Trophoblast cell (in vitro differentiated cells and primary cell): ENCODE measurements at regions not wholly inside any gene's neighbourhood (a gene's known extent, or its start where the extent isn't known, plus 50 kb on each side); places are given as distances from the start of the nearest gene placed in this dataset.

Experiments used
- DNase-seq, 2 donors: peaks; one replicate each; pipeline ENCODE4 v3.0.0-alpha.2; 2016
- H2AFZ ChIP-seq: 2 replicates; pipeline ENCODE4 v1.6.1; 2013; ENCODE audit warnings: low read length, moderate library complexity, mild to moderate bottlenecking; ENCODE audit not compliant: insufficient read depth, poor library complexity
- H2AK5ac ChIP-seq: 2 replicates; pipeline ENCODE4 v1.6.1; 2013; ENCODE audit warnings: mild to moderate bottlenecking, low read length
- H2BK120ac ChIP-seq: 2 replicates; pipeline ENCODE4 v1.6.1; 2013; ENCODE audit warnings: low read length, mild to moderate bottlenecking, moderate library complexity; ENCODE audit not compliant: insufficient read depth, poor library complexity
- H2BK12ac ChIP-seq: 2 replicates; pipeline ENCODE4 v1.6.1; 2013; ENCODE audit warnings: mild to moderate bottlenecking, low read length, moderate library complexity
- H2BK5ac ChIP-seq: 2 replicates; pipeline ENCODE4 v1.6.1; 2013; ENCODE audit warnings: low read length, low read depth, moderate library complexity, mild to moderate bottlenecking; ENCODE audit not compliant: poor library complexity
- H3K14ac ChIP-seq: 2 replicates; pipeline ENCODE4 v1.6.1; 2013; ENCODE audit warnings: mild to moderate bottlenecking, low read length
- H3K18ac ChIP-seq: 2 replicates; pipeline ENCODE4 v1.6.1; 2013; ENCODE audit warnings: mild to moderate bottlenecking, low read length
- H3K23ac ChIP-seq: 2 replicates; pipeline ENCODE4 v1.6.1; 2013; ENCODE audit warnings: low read length
- H3K27ac ChIP-seq: 2 replicates; pipeline ENCODE4 v1.5.1; 2013; ENCODE audit warnings: low read depth, mild to moderate bottlenecking, inconsistent platforms, low read length, moderate library complexity
- H3K27me3 ChIP-seq: 2 replicates; pipeline ENCODE4 v1.6.1; 2013; ENCODE audit warnings: inconsistent platforms, mild to moderate bottlenecking, low read length, moderate library complexity; ENCODE audit not compliant: insufficient read depth
- H3K36me3 ChIP-seq, 2 experiments: 1 replicate in 1 of 2; 2 replicates in 1 of 2; pipeline ENCODE4 v1.6.1; 2013; ENCODE audit warnings: low read length in 2 of 2, mild to moderate bottlenecking in 2 of 2, moderate library complexity in 1 of 2; ENCODE audit not compliant: insufficient read depth in 2 of 2, control insufficient read depth in 1 of 2
- H3K4ac ChIP-seq: 2 replicates; pipeline ENCODE4 v1.6.1; 2013; ENCODE audit warnings: low read depth, mild to moderate bottlenecking, low read length, moderate library complexity
- H3K4me1 ChIP-seq, 2 experiments: 1 replicate in 1 of 2; 2 replicates in 1 of 2; pipeline ENCODE4 v1.6.1; 2013; ENCODE audit warnings: low read length in 2 of 2, mild to moderate bottlenecking in 2 of 2, moderate library complexity in 1 of 2; ENCODE audit not compliant: insufficient read depth in 2 of 2, control insufficient read depth in 1 of 2
- H3K4me2 ChIP-seq: 2 replicates; pipeline ENCODE4 v1.6.1; 2013; ENCODE audit warnings: inconsistent platforms, mild to moderate bottlenecking, low read length, moderate library complexity
- H3K4me3 ChIP-seq: 2 replicates; pipeline ENCODE4 v1.5.1; 2013; ENCODE audit warnings: mild to moderate bottlenecking, low read depth, low read length, inconsistent platforms
- H3K79me1 ChIP-seq: one replicate; pipeline ENCODE4 v1.6.1; 2013; ENCODE audit warnings: low read length
- H3K79me2 ChIP-seq: 2 replicates; pipeline ENCODE4 v1.6.1; 2013; ENCODE audit warnings: low read length, mild to moderate bottlenecking; ENCODE audit not compliant: control insufficient read depth, insufficient read depth, poor library complexity
- H3K9ac ChIP-seq: 2 replicates; pipeline ENCODE4 v1.6.1; 2013; ENCODE audit warnings: mild to moderate bottlenecking, low read length
- H3K9me3 ChIP-seq: 2 replicates; pipeline ENCODE4 v1.6.1; 2013; ENCODE audit warnings: low read depth, mild to moderate bottlenecking, control low read depth, inconsistent platforms, low read length; ENCODE audit not compliant: insufficient read depth
- H4K12ac ChIP-seq: 2 replicates; pipeline ENCODE4 v1.6.1; 2013; ENCODE audit warnings: low read depth, mild to moderate bottlenecking, low read length, moderate library complexity
- H4K8ac ChIP-seq: 2 replicates; pipeline ENCODE4 v1.6.1; 2013; ENCODE audit warnings: low read depth, mild to moderate bottlenecking, low read length, moderate library complexity
- H4K91ac ChIP-seq: one replicate; pipeline ENCODE4 v1.6.1; 2013; ENCODE audit warnings: low read depth, mild to moderate bottlenecking, low read length, moderate library complexity
- WGBS: extraction: QIAGEN DNeasy Blood & Tissue Kit; methylation state at CpG from one replicate; pipeline ENCODE4 v1.1.7; 2013; ENCODE audit warnings: missing lambda C conversion rate; ENCODE audit not compliant: insufficient read length, insufficient coverage; ENCODE audit errors: extremely low coverage; 5-methylcytosine and 5-hydroxymethylcytosine counted together

DNA sequence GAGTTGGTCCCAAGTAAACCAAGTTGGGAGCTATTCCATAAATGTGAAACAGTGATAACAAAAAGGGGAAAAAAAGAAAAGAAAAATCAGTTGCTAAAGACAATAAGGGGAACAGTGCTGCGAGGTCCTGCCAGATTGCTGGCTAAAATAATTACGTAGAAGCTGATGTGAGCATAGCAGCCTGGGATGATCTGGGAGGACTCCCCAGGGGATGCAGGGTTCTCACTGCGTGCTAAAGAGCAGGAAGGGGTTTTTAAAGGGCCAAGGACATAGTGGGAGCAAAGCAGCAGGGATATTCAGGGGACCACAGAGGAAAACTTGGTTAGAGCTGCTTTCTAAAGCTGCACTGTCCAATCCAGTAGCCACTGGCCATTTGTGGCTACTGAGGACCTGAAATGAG is 133.0 kb upstream of the UMPS start:
- no peak overlapping the region for H2BK120ac ChIP-seq
- H3K4me3 ChIP-seq, result no peak overlapping the region
- H2BK12ac ChIP-seq, result no peak overlapping the region
- H2AFZ ChIP-seq, result no peak overlapping the region
- no peaks in the 10 kb centered on the region for H3K9me3 ChIP-seq
- H3K36me3 ChIP-seq, result peaks cover 0 to 3% of the 10 kb centered on the region in 2 experiments
- DNase-seq, result no peak
- H3K27ac ChIP-seq, result no peak overlapping the region
- no peak overlapping the region for H3K4ac ChIP-seq
- H3K79me1 ChIP-seq, result peaks cover 7% of the 10 kb centered on the region
- peak overlapping the region; percentile 83 for H3K18ac ChIP-seq
- H3K23ac ChIP-seq, result no peak overlapping the region
- H2AK5ac ChIP-seq, result peak overlapping the region; percentile 31
- H3K4me1 ChIP-seq, result peaks cover 9 to 21% of the 10 kb centered on the region in 2 experiments
- H4K12ac ChIP-seq, result no peak overlapping the region
- no peak overlapping the region for H3K9ac ChIP-seq
- no peak overlapping the region for H2BK5ac ChIP-seq
- H3K79me2 ChIP-seq, result peaks cover 3% of the 10 kb centered on the region
- H3K14ac ChIP-seq, result no peak overlapping the region
- H4K91ac ChIP-seq, result no peak overlapping the region
- H3K27me3 ChIP-seq, result no peaks in the 10 kb centered on the region
- no CpG with 5 or more reads among the region's 3 CpGs for WGBS
- H3K4me2 ChIP-seq, result no peak overlapping the region
- H4K8ac ChIP-seq, result no peak overlapping the region

- Histone ChIP-seq H3K36me3 (peaks cover 0 to 3% of the 10 kb centered on the region in 2 experiments), H2BK120ac (no peak overlapping the region), H4K91ac (no peak overlapping the region), H3K14ac (no peak overlapping the region), H3K4me3 (no peak overlapping the region), H3K27me3 (no peaks in the 10 kb centered on the region), H2BK5ac (no peak overlapping the region), H2AK5ac (no peak overlapping the region), H2AFZ (no peak overlapping the region), H3K4me2 (no peak overlapping the region), H3K79me2 (peaks cover 3% of the 10 kb centered on the region), H3K23ac (no peak overlapping the region), H3K18ac (no peak overlapping the region), H3K9ac (no peak overlapping the region), H3K9me3 (no peaks in the 10 kb centered on the region), H4K8ac (no peak overlapping the region), H3K4ac (peak overlapping the region; percentile 31), H4K12ac (no peak overlapping the region), H3K4me1 (peaks cover 7 to 18% of the 10 kb centered on the region in 2 experiments), H3K27ac (no peak overlapping the region), H3K79me1 (peaks cover 7% of the 10 kb centered on the region), H2BK12ac (no peak overlapping the region)
- WGBS, result no CpG with 5 or more reads among the region's 3 CpGs
- DNase-seq, result no peak
Observed at GRCh38 chr3:124597979-124598378, 132.3 kb upstream of the UMPS start.

GRCh38 chr3:124599147-124599765 is 131.0 kb upstream of the UMPS start:
- Histone ChIP-seq H3K4me2 (no peak overlapping the region), H4K91ac (no peak overlapping the region), H2AFZ (no peak overlapping the region), H3K79me2 (peaks cover 3% of the 10 kb centered on the region), H3K23ac (no peak overlapping the region), H2BK120ac (no peak overlapping the region), H2BK12ac (no peak overlapping the region), H3K27ac (no peak overlapping the region), H3K4me3 (no peak overlapping the region), H2BK5ac (no peak overlapping the region), H3K9ac (no peak overlapping the region), H2AK5ac (no peak overlapping the region), H3K18ac (no peak overlapping the region), H3K4ac (no peak overlapping the region), H3K14ac (no peak overlapping the region), H3K36me3 (peaks cover 0 to 3% of the 10 kb centered on the region in 2 experiments), H3K9me3 (no peaks in the 10 kb centered on the region), H4K12ac (no peak overlapping the region), H3K79me1 (peaks cover 3% of the 10 kb centered on the region), H3K4me1 (peaks cover 0 to 10% of the 10 kb centered on the region in 2 experiments), H3K27me3 (no peaks in the 10 kb centered on the region), H4K8ac (no peak overlapping the region)
- DNase-seq, result no peak
- WGBS, result no CpG with 5 or more reads among the region's 9 CpGs

DNA sequence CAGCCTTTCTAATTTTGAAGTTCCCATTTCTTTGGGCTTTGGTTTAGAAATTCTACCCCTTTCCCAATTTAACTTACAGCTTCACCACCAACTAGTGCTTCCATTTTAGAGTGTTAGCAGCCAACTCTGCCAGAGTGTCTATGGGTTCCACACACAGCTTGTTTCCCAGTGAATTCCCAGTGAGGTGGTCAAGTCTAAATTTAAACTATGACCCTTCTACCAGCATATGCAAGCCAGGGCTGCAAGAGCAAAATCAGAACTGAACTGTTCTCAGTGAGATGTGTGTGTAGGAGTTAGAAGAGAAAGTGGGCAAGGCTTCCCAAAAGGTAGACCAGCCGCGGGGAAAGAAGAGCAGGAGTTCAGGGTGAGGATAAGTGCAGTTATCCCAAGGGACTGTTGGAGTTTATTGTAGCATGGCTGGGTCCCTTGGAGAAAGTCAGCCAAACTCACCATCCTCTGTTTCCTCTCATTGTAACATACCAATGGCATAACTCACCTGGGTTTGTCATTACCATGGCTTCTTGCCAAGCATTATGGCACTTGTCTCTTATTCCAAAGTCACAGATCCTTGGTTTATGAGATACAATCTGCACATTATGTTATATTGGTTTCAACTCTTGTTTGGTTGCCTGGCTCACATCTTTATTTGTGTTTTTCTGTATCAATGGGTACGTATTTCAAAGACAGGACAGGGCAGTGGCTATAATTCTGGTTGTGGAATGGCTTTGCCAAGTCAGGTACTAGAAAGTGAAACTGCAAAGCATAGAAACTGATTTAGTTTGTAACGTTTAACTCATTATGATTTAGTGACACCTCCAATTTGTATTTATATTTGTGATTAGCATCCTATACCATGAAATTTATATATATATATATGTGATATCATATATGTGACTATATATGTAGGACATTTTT is 130.2 kb upstream of the UMPS start:
- Histone ChIP-seq H2AK5ac (no peak overlapping the region), H4K91ac (no peak overlapping the region), H3K9ac (no peak overlapping the region), H2BK12ac (no peak overlapping the region), H3K4me3 (no peak overlapping the region), H3K36me3 (peaks cover 0 to 3% of the 10 kb centered on the region in 2 experiments), H3K18ac (no peak overlapping the region), H3K27ac (no peak overlapping the region), H2AFZ (no peak overlapping the region), H3K23ac (no peak overlapping the region), H4K8ac (no peak overlapping the region), H3K27me3 (no peaks in the 10 kb centered on the region), H3K4ac (no peak overlapping the region), H2BK5ac (no peak overlapping the region), H3K79me1 (peaks cover 2% of the 10 kb centered on the region), H3K79me2 (peaks cover 3% of the 10 kb centered on the region), H4K12ac (no peak overlapping the region), H3K4me2 (no peak overlapping the region), H3K14ac (no peak overlapping the region), H3K4me1 (peaks cover 0 to 10% of the 10 kb centered on the region in 2 experiments), H3K9me3 (no peaks in the 10 kb centered on the region), H2BK120ac (no peak overlapping the region)
- WGBS, result no CpG with 5 or more reads among the region's 4 CpGs
- peak in 1 of 2 donors; percentile 35 for DNase-seq
